ENCODE measurements at regions not wholly inside any gene's neighbourhood (a gene's known extent, or its start where the extent isn't known, plus 50 kb on each side); places are given as distances from the start of the nearest gene placed in this dataset.
"Not testable (repeated sequence)": the region's sequence is repeated elsewhere in the genome, so short reads cannot be mapped to it uniquely, and the experiment has no call there.

GRCh38 chr4:107562316-107562715 is 157.7 kb downstream of the PAPSS1 start:
- no peak for DNase-seq (ENCODE audit: low read depth, low spot score)

GRCh38 chr4:107561481-107561880 is 158.6 kb downstream of the PAPSS1 start:
- no peak for DNase-seq (ENCODE audit: low read depth, low spot score)

- DNase-seq (ENCODE audit: low read depth, low spot score) = no peak
Measured at GRCh38 chr4:107559653-107560052, 160.4 kb downstream of the PAPSS1 start.

GRCh38 chr4:107552306-107552705 is 167.7 kb downstream of the PAPSS1 start:
- no peak for DNase-seq (ENCODE audit: low read depth, low spot score)

GRCh38 chr4:107548211-107548905 is 171.7 kb downstream of the PAPSS1 start:
- DNase-seq (ENCODE audit: low read depth, low spot score) = peak; percentile 26

GRCh38 chr4:107546638-107547037 is 173.4 kb downstream of the PAPSS1 start:
- DNase-seq (ENCODE audit: low read depth, low spot score) = no peak

- no peak for DNase-seq (ENCODE audit: low read depth, low spot score)
Measured at GRCh38 chr4:107541511-107541910, 178.5 kb downstream of the PAPSS1 start.

GRCh38 chr4:107531927-107532326 is 188.1 kb downstream of the PAPSS1 start:
- no peak for DNase-seq (ENCODE audit: low read depth, low spot score)

GRCh38 chr4:107520368-107520767 is 199.7 kb downstream of the PAPSS1 start:
- DNase-seq (ENCODE audit: low read depth, low spot score) = no peak

- DNase-seq (ENCODE audit: low read depth, low spot score) = peak; percentile 10
Measured at GRCh38 chr4:107519053-107519452, 201.0 kb downstream of the PAPSS1 start.

GRCh38 chr4:107518076-107518475 is 202.0 kb downstream of the PAPSS1 start:
- DNase-seq (ENCODE audit: low read depth, low spot score) = no peak

GRCh38 chr4:107512549-107512948 is 207.5 kb downstream of the PAPSS1 start:
- DNase-seq (ENCODE audit: low read depth, low spot score) = no peak

- DNase-seq (ENCODE audit: low read depth, low spot score) = no peak
Measured at GRCh38 chr4:107509615-107510014, 210.4 kb downstream of the PAPSS1 start.

- peak; percentile 13 for DNase-seq (ENCODE audit: low read depth, low spot score)
Measured at GRCh38 chr4:107500551-107500950, 219.5 kb downstream of the PAPSS1 start.

GRCh38 chr4:107497054-107497453 is 223.0 kb downstream of the PAPSS1 start:
- DNase-seq (ENCODE audit: low read depth, low spot score) = no peak

GRCh38 chr4:107492566-107492965 is 227.5 kb downstream of the PAPSS1 start:
- DNase-seq (ENCODE audit: low read depth, low spot score) = no peak

- DNase-seq (ENCODE audit: low read depth, low spot score) = no peak
Measured at GRCh38 chr4:107490116-107490515, 229.9 kb downstream of the PAPSS1 start.

- not testable (repeated sequence) for DNase-seq (ENCODE audit: low read depth, low spot score)
Measured at GRCh38 chr4:107483621-107484020, 236.4 kb downstream of the PAPSS1 start.

GRCh38 chr4:107482546-107482945 is 237.5 kb downstream of the PAPSS1 start:
- peak; percentile 79 for DNase-seq (ENCODE audit: low read depth, low spot score)

- no peak for DNase-seq (ENCODE audit: low read depth, low spot score)
Measured at GRCh38 chr4:107478327-107478980, 241.6 kb downstream of the PAPSS1 start.

GRCh38 chr4:107473126-107473525 is 246.9 kb downstream of the PAPSS1 start:
- no peak for DNase-seq (ENCODE audit: low read depth, low spot score)

- DNase-seq (ENCODE audit: low read depth, low spot score) = no peak
Measured at GRCh38 chr4:107472265-107472948, 247.6 kb downstream of the PAPSS1 start.

- DNase-seq (ENCODE audit: low read depth, low spot score) = no peak
Measured at GRCh38 chr4:107470173-107470572, 249.9 kb downstream of the PAPSS1 start.

Measured in ELF-1 (cell line).